MM.1S (cell line): ENCODE measurements at regions not wholly inside any gene's neighbourhood (a gene's known extent, or its start where the extent isn't known, plus 50 kb on each side); places are given as distances from the start of the nearest gene placed in this dataset.

Source experiments
- DNase-seq: peaks from one replicate; pipeline ENCODE4 v3.0.0-alpha.2; 2015
- H2AFZ ChIP-seq: fragments of 300-600 bp; sonication (generic); 2 replicates; pipeline ENCODE4 v1.6.0; 2016; ENCODE audit warnings: antibody characterized with exemption, low read length
- H3F3A ChIP-seq: fragments of 300-600 bp; sonication (generic); 2 replicates; pipeline ENCODE4 v1.6.1; 2016; ENCODE audit warnings: mild to moderate bottlenecking, antibody characterized with exemption, low read length, moderate library complexity, mixed read lengths; ENCODE audit not compliant: insufficient read depth
- H3K27ac ChIP-seq: fragments of 300-600 bp; sonication (generic); 2 replicates; pipeline ENCODE4 v1.5.1; 2016; ENCODE audit warnings: mild to moderate bottlenecking, low read length
- H3K27me3 ChIP-seq: fragments of 300-600 bp; sonication (generic); replicated peaks from 2 replicates; pipeline ENCODE4 v1.6.0; 2016; ENCODE audit warnings: low read length; ENCODE audit not compliant: insufficient read depth
- H3K36me3 ChIP-seq: fragments of 300-600 bp; sonication (generic); replicated peaks from 2 replicates; pipeline ENCODE4 v1.6.1; 2016; ENCODE audit warnings: mild to moderate bottlenecking, low read length, mixed read lengths; ENCODE audit not compliant: insufficient read depth
- H3K4me1 ChIP-seq: fragments of 300-600 bp; sonication (generic); 2 replicates; pipeline ENCODE4 v1.6.1; 2016; ENCODE audit warnings: low read length, mixed read lengths
- H3K4me2 ChIP-seq: fragments of 300-600 bp; sonication (generic); 2 replicates; pipeline ENCODE4 v1.6.0; 2016; ENCODE audit warnings: low read depth, low read length
- H3K4me3 ChIP-seq: fragments of 300-600 bp; sonication (generic); 2 replicates; pipeline ENCODE4 v1.5.1; 2016; ENCODE audit warnings: low read length, mixed read lengths
- H3K79me2 ChIP-seq: fragments of 300-600 bp; sonication (generic); 2 replicates; pipeline ENCODE4 v1.6.1; 2016; ENCODE audit warnings: mixed run types, low read length, mixed read lengths
- H3K9ac ChIP-seq: fragments of 300-600 bp; sonication (generic); 2 replicates; pipeline ENCODE4 v1.6.1; 2016; ENCODE audit warnings: low read length, mixed read lengths
- H3K9me2 ChIP-seq: fragments of 300-600 bp; sonication (generic); replicated peaks from 2 replicates; pipeline ENCODE4 v1.6.1; 2016; ENCODE audit warnings: mild to moderate bottlenecking, low read length, mixed read lengths; ENCODE audit not compliant: insufficient read depth
- H3K9me3 ChIP-seq: fragments of 300-600 bp; sonication (generic); replicated peaks from 2 replicates; pipeline ENCODE4 v1.6.1; 2016; ENCODE audit warnings: mild to moderate bottlenecking, low read length, mixed read lengths; ENCODE audit not compliant: insufficient read depth
- H4K20me1 ChIP-seq: fragments of 300-600 bp; sonication (generic); 2 replicates; pipeline ENCODE4 v1.6.1; 2016; ENCODE audit warnings: mild to moderate bottlenecking, low read length, moderate library complexity, mixed read lengths; ENCODE audit not compliant: insufficient read depth
- EZH2 ChIP-seq: fragments of 300-600 bp; sonication (generic); optimal IDR thresholded peaks from 2 replicates; pipeline ENCODE3; 2017; ENCODE audit warnings: low read depth, mild to moderate bottlenecking, antibody characterized with exemption, low read length, mixed read lengths
- EZH2phosphoT487 ChIP-seq: fragments of 300-600 bp; sonication (generic); IDR thresholded peaks from 2 replicates; pipeline ENCODE4 v1.6.1; 2018; ENCODE audit warnings: antibody characterized with exemption, low read length
- TF ChIP-seq, protein P1 (sequence below): fragments of 300-600 bp; sonication (generic); IDR thresholded peaks from 2 replicates; pipeline ENCODE4 v1.5.1; 2016; ENCODE audit warnings: antibody characterized with exemption, low read length, mixed read lengths

DNA sequence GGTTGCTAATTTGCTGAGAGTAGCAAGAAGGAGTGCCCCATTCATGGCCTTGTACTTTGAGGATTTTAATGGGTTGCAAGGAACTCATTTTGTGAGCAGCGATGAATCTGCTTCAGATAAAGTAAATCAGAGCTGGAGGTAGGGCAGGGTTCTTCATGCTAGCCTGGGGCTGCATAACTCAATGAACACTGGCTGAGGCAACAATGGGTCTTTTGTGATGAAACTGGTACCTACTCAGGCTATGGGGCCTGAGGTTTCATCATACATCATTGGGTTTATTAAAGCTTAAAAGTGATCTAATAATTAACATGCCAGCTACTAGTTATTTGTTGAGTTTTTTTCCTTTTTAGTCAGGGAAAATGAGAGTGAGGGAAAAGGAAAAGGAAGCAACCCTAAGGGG, 106.9 kb downstream of the FAM50B start:
- H2AFZ ChIP-seq = no peak overlapping the region
- no peaks in the 10 kb centered on the region for H3K27me3 ChIP-seq
- H3F3A ChIP-seq = no peaks in the 10 kb centered on the region

DNA sequence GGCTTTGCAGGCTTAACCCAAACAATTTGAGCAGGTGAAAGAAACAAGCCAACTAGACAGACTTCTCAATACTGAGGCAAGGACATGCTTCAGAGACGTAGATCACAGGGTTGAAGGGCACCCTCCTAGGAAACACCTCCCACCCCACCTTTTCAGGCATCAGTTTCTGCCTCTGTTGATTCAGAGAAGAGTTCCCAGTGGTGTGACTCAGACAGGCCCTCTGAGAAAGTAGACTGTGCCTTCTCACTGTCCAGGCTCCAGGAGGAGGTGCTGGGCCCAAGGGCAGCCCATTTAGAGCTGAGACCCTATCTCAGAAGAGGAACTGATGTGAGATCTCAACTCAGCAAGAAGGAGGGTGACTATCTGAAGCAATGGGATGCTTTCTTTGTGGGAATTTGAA, 108.1 kb downstream of the FAM50B start:
- no peaks in the 10 kb centered on the region for H3K9me3 ChIP-seq
- no peaks in the 10 kb centered on the region for H3K4me1 ChIP-seq
- no peaks in the 10 kb centered on the region for H4K20me1 ChIP-seq
- H3F3A ChIP-seq = no peaks in the 10 kb centered on the region
- H2AFZ ChIP-seq = no peak overlapping the region
- no peaks in the 10 kb centered on the region for H3K79me2 ChIP-seq
- DNase-seq = no peak
- no peaks in the 10 kb centered on the region for H3K27me3 ChIP-seq
- no peaks in the 10 kb centered on the region for H3K9me2 ChIP-seq
- H3K27ac ChIP-seq = no peak overlapping the region
- H3K9ac ChIP-seq = no peak overlapping the region
- no peak overlapping the region for H3K4me3 ChIP-seq
- TF ChIP-seq, protein P1, sequence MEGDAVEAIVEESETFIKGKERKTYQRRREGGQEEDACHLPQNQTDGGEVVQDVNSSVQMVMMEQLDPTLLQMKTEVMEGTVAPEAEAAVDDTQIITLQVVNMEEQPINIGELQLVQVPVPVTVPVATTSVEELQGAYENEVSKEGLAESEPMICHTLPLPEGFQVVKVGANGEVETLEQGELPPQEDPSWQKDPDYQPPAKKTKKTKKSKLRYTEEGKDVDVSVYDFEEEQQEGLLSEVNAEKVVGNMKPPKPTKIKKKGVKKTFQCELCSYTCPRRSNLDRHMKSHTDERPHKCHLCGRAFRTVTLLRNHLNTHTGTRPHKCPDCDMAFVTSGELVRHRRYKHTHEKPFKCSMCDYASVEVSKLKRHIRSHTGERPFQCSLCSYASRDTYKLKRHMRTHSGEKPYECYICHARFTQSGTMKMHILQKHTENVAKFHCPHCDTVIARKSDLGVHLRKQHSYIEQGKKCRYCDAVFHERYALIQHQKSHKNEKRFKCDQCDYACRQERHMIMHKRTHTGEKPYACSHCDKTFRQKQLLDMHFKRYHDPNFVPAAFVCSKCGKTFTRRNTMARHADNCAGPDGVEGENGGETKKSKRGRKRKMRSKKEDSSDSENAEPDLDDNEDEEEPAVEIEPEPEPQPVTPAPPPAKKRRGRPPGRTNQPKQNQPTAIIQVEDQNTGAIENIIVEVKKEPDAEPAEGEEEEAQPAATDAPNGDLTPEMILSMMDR = no peak
- TF ChIP-seq EZH2 = no peak
- no peak for TF ChIP-seq EZH2phosphoT487
- H3K4me2 ChIP-seq = no peak overlapping the region
- no peaks in the 10 kb centered on the region for H3K36me3 ChIP-seq

More for the DNA sequence above, 106.9 kb downstream of the FAM50B start:
- no peak overlapping the region for H3K4me3 ChIP-seq
- H3K4me1 ChIP-seq = no peaks in the 10 kb centered on the region
- H3K36me3 ChIP-seq = no peaks in the 10 kb centered on the region
- H3K9me2 ChIP-seq = no peaks in the 10 kb centered on the region
- H3K9ac ChIP-seq = no peak overlapping the region
- TF ChIP-seq, protein P1 = no peak
- TF ChIP-seq EZH2 = no peak
- TF ChIP-seq EZH2phosphoT487 = no peak
- H4K20me1 ChIP-seq = no peaks in the 10 kb centered on the region
- H3K9me3 ChIP-seq = no peaks in the 10 kb centered on the region
- no peak for DNase-seq
- H3K79me2 ChIP-seq = no peaks in the 10 kb centered on the region
- no peak overlapping the region for H3K27ac ChIP-seq
- H3K4me2 ChIP-seq = no peak overlapping the region

DNA sequence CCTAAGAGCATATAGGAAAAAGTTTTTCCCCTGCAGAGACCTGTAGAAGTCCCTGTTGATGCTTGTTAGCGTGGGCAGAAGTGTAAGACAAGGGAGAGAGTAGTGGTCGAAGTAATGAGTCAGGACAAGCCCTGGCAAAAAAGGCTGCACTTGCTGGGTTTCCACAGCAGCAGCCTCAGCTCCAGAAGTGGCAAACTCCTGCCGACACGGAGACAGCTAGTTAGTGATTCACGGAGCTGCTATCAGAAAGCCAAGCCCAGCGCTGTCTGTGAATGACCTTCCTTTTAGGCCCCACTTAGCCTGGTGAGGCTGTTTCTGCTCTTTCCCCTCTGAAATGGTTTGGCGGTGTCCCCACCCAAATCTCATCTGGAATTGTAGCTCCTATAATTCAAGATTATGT, 109.1 kb downstream of the FAM50B start:
- no peaks in the 10 kb centered on the region for H3F3A ChIP-seq
- H3K27me3 ChIP-seq = no peaks in the 10 kb centered on the region
- H3K4me2 ChIP-seq = no peak overlapping the region
- TF ChIP-seq EZH2phosphoT487 = no peak
- TF ChIP-seq EZH2 = no peak
- TF ChIP-seq, protein P1 = no peak
- no peaks in the 10 kb centered on the region for H3K4me1 ChIP-seq
- no peaks in the 10 kb centered on the region for H3K36me3 ChIP-seq
- DNase-seq = no peak
- H3K9ac ChIP-seq = no peak overlapping the region
- H3K4me3 ChIP-seq = no peak overlapping the region
- no peak overlapping the region for H3K27ac ChIP-seq
- no peaks in the 10 kb centered on the region for H3K9me2 ChIP-seq
- H4K20me1 ChIP-seq = no peaks in the 10 kb centered on the region
- no peaks in the 10 kb centered on the region for H3K79me2 ChIP-seq
- H3K9me3 ChIP-seq = no peaks in the 10 kb centered on the region
- no peak overlapping the region for H2AFZ ChIP-seq
